Stomach (tissue), 8 donors: ENCODE measurements at regions not wholly inside any gene's neighbourhood (a gene's known extent, or its start where the extent isn't known, plus 50 kb on each side); places are given as distances from the start of the nearest gene placed in this dataset.

Source experiments
- DNase-seq, 2 donors: peaks; one replicate each; pipeline versions ENCODE4 v3.0.0 to v3.0.0-alpha.2; 2013 to 2019
- H3K27ac ChIP-seq, 5 donors: fragments of 200-600 bp in 4 of 5; sonication (generic) in 4 of 5; one replicate each; pipeline ENCODE4 v1.5.1; 2013 to 2019; ENCODE audit warnings: mild to moderate bottlenecking in 1 of 5, moderate library complexity in 1 of 5
- H3K27me3 ChIP-seq, 3 donors: fragments of 200-600 bp; sonication (generic); one replicate each; pipeline ENCODE4 v1.5.1; 2017 to 2019; ENCODE audit warnings: mixed run types in 1 of 3
- H3K36me3 ChIP-seq, 4 donors: fragments of 200-600 bp; sonication (generic); 1 replicate in 3 of 4; 2 replicates in 1 of 4; pipeline ENCODE4 v1.5.1; 2016 to 2019
- H3K4me1 ChIP-seq, 4 donors: fragments of 200-600 bp; sonication (generic); one replicate each; pipeline ENCODE4 v1.5.1; 2016 to 2019
- H3K4me3 ChIP-seq, 4 donors: fragments of 200-600 bp; sonication (generic) in 3 of 4; one replicate each; pipeline ENCODE4 v1.5.1; 2016 to 2019; ENCODE audit warnings: mild to moderate bottlenecking in 1 of 4
- H3K9me3 ChIP-seq, 4 donors: fragments of 200-600 bp; sonication (generic); one replicate each; pipeline ENCODE4 v1.5.1; 2016 to 2019
- EP300 ChIP-seq: sonication (generic); formaldehyde crosslinking; IDR thresholded peaks from one replicate; pipeline ENCODE4 v1.6.1; 2017; ENCODE audit warnings: antibody characterized with exemption
- POLR2A ChIP-seq, 4 donors: fragments of 450-650 bp; IDR thresholded peaks; one replicate each; pipeline ENCODE4 v1.6.1; 2016; ENCODE audit warnings: antibody characterized with exemption in 4 of 4, control low read depth in 2 of 4, mild to moderate bottlenecking in 1 of 4, moderate library complexity in 1 of 4
- POLR2AphosphoS5 ChIP-seq, 3 donors: sonication (generic); formaldehyde crosslinking; IDR thresholded peaks; one replicate each; pipeline ENCODE4 v1.6.1; 2016; ENCODE audit warnings: antibody characterized with exemption in 3 of 3
- WGBS, 5 donors: extraction: QIAGEN DNeasy Blood & Tissue Kit in 3 of 5; methylation state at CpG; one replicate each; pipeline versions ENCODE4 v1.1.5 to v1.1.7; 2013 to 2018; 5-methylcytosine and 5-hydroxymethylcytosine counted together
- intact Hi-C: fragments of 100-400 bp; cut with DNase I; formaldehyde crosslinking; loops from one replicate; pipeline ENCODE4 v1.15.1; 2023; ENCODE audit warnings: low total_unique reads
- TF ChIP-seq, protein P1 (sequence below), 7 experiments: fragments of 450-650 bp in 4 of 7; fragments of 200-600 bp in 3 of 7; sonication (generic) in 3 of 7; IDR thresholded peaks; one replicate each; pipeline ENCODE4 v1.5.1; 2016 to 2019; ENCODE audit warnings: antibody characterized with exemption in 7 of 7, control low read depth in 2 of 7, mild to moderate bottlenecking in 1 of 7
- donor health status: healthy with polysubstance abuse.
- donor health status: Bipolar disorder and iron deficiency.
- donor health status: healthy.

DNA sequence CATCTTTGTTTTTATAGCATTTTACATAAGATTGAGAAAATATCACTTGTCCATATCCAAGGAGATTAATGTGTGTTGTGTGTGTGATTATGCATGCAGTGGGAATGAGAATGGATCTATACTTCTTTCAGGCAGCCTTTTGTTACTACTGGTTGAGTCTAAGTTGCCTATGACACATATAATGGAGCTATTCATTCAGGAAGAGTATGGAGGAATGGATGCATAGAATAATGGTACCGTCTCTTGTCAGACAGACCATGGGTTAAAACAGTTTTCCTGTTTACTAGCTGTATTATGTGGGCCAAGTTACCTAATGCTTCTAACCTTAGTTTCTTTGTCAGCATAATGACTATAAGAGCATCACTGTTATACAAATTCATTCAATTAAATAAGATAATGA, 155.4 kb upstream of the KYNU start:
- no peak for DNase-seq
- Histone ChIP-seq H3K36me3 (no peaks in the 10 kb centered on the region), H3K27ac (no peak overlapping the region), H3K4me3 (no peak overlapping the region), H3K9me3 (no peaks in the 10 kb centered on the region), H3K4me1 (no peaks in the 10 kb centered on the region), H3K27me3 (no peaks in the 10 kb centered on the region)
- 88 to 97% (median 94%) methylated on average over 1 of the region's 1 CpG for WGBS, 5 donors
- no peak for TF ChIP-seq EP300
- TF ChIP-seq POLR2AphosphoS5 (IDR thresholded peaks at IDR 0.05), result no peak
- TF ChIP-seq POLR2A (IDR thresholded peaks at IDR 0.05), result no peak
- TF ChIP-seq, protein P1, sequence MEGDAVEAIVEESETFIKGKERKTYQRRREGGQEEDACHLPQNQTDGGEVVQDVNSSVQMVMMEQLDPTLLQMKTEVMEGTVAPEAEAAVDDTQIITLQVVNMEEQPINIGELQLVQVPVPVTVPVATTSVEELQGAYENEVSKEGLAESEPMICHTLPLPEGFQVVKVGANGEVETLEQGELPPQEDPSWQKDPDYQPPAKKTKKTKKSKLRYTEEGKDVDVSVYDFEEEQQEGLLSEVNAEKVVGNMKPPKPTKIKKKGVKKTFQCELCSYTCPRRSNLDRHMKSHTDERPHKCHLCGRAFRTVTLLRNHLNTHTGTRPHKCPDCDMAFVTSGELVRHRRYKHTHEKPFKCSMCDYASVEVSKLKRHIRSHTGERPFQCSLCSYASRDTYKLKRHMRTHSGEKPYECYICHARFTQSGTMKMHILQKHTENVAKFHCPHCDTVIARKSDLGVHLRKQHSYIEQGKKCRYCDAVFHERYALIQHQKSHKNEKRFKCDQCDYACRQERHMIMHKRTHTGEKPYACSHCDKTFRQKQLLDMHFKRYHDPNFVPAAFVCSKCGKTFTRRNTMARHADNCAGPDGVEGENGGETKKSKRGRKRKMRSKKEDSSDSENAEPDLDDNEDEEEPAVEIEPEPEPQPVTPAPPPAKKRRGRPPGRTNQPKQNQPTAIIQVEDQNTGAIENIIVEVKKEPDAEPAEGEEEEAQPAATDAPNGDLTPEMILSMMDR (IDR thresholded peaks at IDR 0.05), result no peak
- intact Hi-C loops, result no loop called here

- H3K27me3 ChIP-seq, result no peaks in the 10 kb centered on the region
- no peaks in the 10 kb centered on the region for H3K9me3 ChIP-seq
- intact Hi-C loops, result no loop called here
- H3K4me1 ChIP-seq, result no peaks in the 10 kb centered on the region
- no peak for TF ChIP-seq EP300
- TF ChIP-seq, protein P1 (IDR thresholded peaks at IDR 0.05), result no peak
- TF ChIP-seq POLR2AphosphoS5 (IDR thresholded peaks at IDR 0.05), result no peak
- no peak for TF ChIP-seq POLR2A (IDR thresholded peaks at IDR 0.05)
- WGBS, 5 donors, result 80 to 88% (median 86%) methylated on average over 2 of the region's 2 CpGs
- H3K27ac ChIP-seq, result no peak overlapping the region
- DNase-seq, result no peak
- H3K36me3 ChIP-seq, result no peaks in the 10 kb centered on the region
- H3K4me3 ChIP-seq, result no peak overlapping the region
These were observed 156.4 kb upstream of the KYNU start for GRCh38 chr2:142721015-142721414.

DNA sequence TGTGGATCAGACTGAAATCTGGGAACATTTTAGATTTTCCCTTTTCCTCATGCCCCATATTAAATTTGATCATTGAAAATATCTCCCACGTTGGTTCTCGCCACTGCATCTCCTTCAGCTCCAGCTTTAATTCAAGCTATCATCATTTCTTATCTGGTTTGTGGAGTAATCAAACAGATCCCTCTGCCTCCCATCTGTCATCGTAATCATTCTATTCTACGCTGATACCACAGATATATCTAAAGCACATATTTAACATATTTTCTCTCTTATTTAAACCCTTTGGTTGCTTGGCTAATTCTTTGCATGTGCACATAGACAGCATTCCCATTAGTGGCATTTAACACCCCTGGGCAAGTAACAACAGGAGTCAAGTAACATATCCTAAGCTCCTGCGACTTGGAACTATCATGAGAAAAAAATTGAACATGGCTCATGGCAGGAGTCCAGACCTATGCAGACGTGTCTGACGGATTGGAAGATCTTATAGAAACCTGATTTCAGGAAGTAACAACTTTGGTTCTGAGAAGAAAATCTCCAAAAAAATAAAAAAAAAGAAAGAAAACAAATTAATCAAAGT, 158.8 kb upstream of the KYNU start:
- TF ChIP-seq POLR2A (IDR thresholded peaks at IDR 0.05), result no peak
- TF ChIP-seq EP300, result no peak
- TF ChIP-seq, protein P1 (IDR thresholded peaks at IDR 0.05), result no peak
- no peak for TF ChIP-seq POLR2AphosphoS5 (IDR thresholded peaks at IDR 0.05)
- Histone ChIP-seq H3K27me3 (no peaks in the 10 kb centered on the region), H3K9me3 (no peaks in the 10 kb centered on the region), H3K27ac (no peak overlapping the region), H3K4me1 (no peaks in the 10 kb centered on the region), H3K4me3 (no peak overlapping the region), H3K36me3 (no peaks in the 10 kb centered on the region)
- DNase-seq, result no peak
- intact Hi-C loops, result no loop called here
- WGBS, 5 donors, result 59 to 76% (median 67%) methylated on average over 7 of the region's 7 CpGs

DNA sequence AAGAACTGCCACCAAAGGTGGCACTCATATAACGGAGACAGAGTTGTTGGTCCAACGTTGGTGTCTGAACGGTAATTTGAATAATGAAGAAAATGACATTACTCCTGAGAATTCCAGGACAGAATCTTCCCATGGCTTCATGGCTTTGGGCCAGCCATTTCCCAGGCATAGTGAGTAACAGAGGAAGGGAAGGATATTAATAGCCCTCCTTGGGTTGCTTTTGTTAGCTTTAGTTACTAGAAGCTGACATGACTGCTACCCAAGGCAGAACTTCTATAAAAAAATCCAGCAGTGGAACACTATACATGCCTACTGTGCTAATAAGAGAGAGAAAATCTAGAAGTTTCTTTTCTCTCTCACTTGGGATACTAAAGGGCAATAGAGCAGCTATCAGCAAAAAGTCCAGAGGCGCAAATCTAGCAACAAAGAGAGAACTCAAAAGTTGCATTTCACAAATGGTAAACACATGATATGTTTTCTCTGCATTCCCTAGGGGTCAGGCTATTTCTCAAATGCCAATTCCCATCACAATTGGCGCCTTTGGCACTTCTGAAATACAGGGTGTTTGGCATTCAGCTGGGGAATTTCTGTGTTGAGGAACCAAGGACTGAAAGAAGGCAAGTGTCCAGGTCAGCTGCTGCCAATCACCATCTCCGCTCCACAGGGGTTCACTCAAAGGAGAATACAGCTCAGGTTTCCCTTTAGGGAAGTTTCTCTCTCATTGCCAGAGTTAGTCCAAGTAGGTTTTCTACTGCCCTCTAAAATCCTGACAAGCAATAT, 160.8 kb upstream of the KYNU start:
- H3K9me3 ChIP-seq, result no peaks in the 10 kb centered on the region
- no peaks in the 10 kb centered on the region for H3K4me1 ChIP-seq
- no peaks in the 10 kb centered on the region for H3K27me3 ChIP-seq
- TF ChIP-seq POLR2AphosphoS5 (IDR thresholded peaks at IDR 0.05) (no peak), EP300 (no peak), POLR2A (IDR thresholded peaks at IDR 0.05) (no peak)
- TF ChIP-seq, protein P1 (IDR thresholded peaks at IDR 0.05), result no peak
- H3K27ac ChIP-seq, result no peak overlapping the region
- no peaks in the 10 kb centered on the region for H3K36me3 ChIP-seq
- WGBS, 5 donors, result 73 to 84% (median 76%) methylated on average over 6 of the region's 6 CpGs
- no peak for DNase-seq
- H3K4me3 ChIP-seq, result no peak overlapping the region
- intact Hi-C loops, result no loop called here
